ENCODE measurements at regions not wholly inside any gene's neighbourhood (a gene's known extent, or its start where the extent isn't known, plus 50 kb on each side); places are given as distances from the start of the nearest gene placed in this dataset.

DNA sequence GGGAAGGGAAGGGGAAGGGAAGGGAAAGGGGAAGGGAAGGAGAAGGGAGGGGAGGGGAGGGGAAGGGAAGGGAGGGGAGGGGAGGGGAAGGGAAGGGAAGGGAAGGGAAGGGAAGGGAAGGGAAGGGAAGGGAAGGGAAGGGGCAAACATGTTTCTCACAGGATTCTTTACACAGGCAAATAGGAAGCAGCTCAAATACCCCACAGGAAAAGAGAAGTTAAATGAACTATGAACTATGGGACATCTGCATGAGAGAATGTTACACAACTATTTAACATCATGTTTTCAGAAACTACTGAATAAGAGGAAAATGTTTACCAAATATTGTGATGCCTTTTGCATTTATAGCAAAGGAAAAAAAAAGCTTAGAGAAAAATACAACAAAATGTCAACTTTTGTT is 125.4 kb upstream of the SLC30A5 start:
- POLR2A ChIA-PET, result no interaction called here
- no peaks in the 10 kb centered on the region for H4K20me1 ChIP-seq (replicated peaks; ENCODE audit: control insufficient read depth, insufficient read depth, low read length)
- no peak overlapping the region for H3K4me2 ChIP-seq (ENCODE audit: insufficient read depth, low read length)
- H3K4me1 ChIP-seq (replicated peaks in 1 of 2; ENCODE audit: control insufficient read depth in 2 of 2, insufficient read depth in 2 of 2, low read length in 2 of 2), result no peaks in the 10 kb centered on the region
- ATAC-seq, result no peak
- H3K4me3 ChIP-seq, result no peak overlapping the region
- no peak for FAIRE-seq
- no peaks in the 10 kb centered on the region for H3K9me3 ChIP-seq (replicated peaks; ENCODE audit: control insufficient read depth, insufficient read depth, low read depth, low read length)
- no peak overlapping the region for H3K9ac ChIP-seq (ENCODE audit: insufficient read depth in 1 of 2, low read depth in 2 of 2, low read length in 2 of 2)
- in situ Hi-C loops (cut with MboI) (loop anchor here (25.0 kb wide), 1 partner anchor 681 kb away; no protein-coding TSS in a partner anchor), intact Hi-C loops (cut with micrococcal nuclease) (no loop called here)
- H3K27ac ChIP-seq (ENCODE audit: extremely low read depth, low read depth, low read length), result no peak overlapping the region
- no peaks in the 10 kb centered on the region for H3K36me3 ChIP-seq (ENCODE audit: control insufficient read depth, insufficient read depth, low read length)
- CTCF ChIA-PET (ENCODE audit: low intra/inter-chr PET ratio), result no interaction called here
- peaks cover 4 to 14% of the 10 kb centered on the region in 2 experiments; a peak in 4 of 5 replicates for H3K27me3 ChIP-seq (ENCODE audit: control insufficient read depth in 2 of 2, insufficient read depth in 2 of 2, low read length in 2 of 2)
- no peak for DNase-seq (ENCODE audit: extremely low read depth in 1 of 4, low spot score in 3 of 4)
- no peaks in the 10 kb centered on the region for H3K9me1 ChIP-seq (ENCODE audit: control insufficient read depth, insufficient read depth, low read length)
- H2AFZ ChIP-seq (ENCODE audit: low read depth, low read length), result no peak overlapping the region
- BruUV-seq (replicated peaks), result no TSS peak
- TF ChIP-seq, protein P1, sequence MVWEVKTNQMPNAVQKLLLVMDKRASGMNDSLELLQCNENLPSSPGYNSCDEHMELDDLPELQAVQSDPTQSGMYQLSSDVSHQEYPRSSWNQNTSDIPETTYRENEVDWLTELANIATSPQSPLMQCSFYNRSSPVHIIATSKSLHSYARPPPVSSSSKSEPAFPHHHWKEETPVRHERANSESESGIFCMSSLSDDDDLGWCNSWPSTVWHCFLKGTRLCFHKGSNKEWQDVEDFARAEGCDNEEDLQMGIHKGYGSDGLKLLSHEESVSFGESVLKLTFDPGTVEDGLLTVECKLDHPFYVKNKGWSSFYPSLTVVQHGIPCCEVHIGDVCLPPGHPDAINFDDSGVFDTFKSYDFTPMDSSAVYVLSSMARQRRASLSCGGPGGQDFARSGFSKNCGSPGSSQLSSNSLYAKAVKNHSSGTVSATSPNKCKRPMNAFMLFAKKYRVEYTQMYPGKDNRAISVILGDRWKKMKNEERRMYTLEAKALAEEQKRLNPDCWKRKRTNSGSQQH (CRISPR knock-in tag; IDR thresholded peaks at IDR 0.05), result no peak
- TF ChIP-seq PCBP1 (IDR thresholded peaks at IDR 0.05; ENCODE audit: low read depth, low read length, poor library complexity, severe bottlenecking), result peak; percentile 95
- no peak for TF ChIP-seq CBX2 (IDR thresholded peaks at IDR 0.05; ENCODE audit: insufficient read depth, low read length, poor library complexity, severe bottlenecking)
- TF ChIP-seq HNRNPK (IDR thresholded peaks at IDR 0.05; ENCODE audit: low read depth, low read length, poor library complexity, severe bottlenecking), result peak; percentile 73
- no peak for TF ChIP-seq KLF1 (tag; IDR thresholded peaks at IDR 0.05)
- TF ChIP-seq NBN (IDR thresholded peaks at IDR 0.05; ENCODE audit: low read depth), result no peak
- TF ChIP-seq PCBP2 (IDR thresholded peaks at IDR 0.05; ENCODE audit: low read depth, low read length, poor library complexity, severe bottlenecking), result peak; percentile 42
- no peaks in the 10 kb centered on the region for H3K79me2 ChIP-seq (ENCODE audit: control insufficient read depth, insufficient read depth, low read length)

Data from K562 (cell line).